Neutrophil (primary cell): ENCODE measurements at regions not wholly inside any gene's neighbourhood (a gene's known extent, or its start where the extent isn't known, plus 50 kb on each side); places are given as distances from the start of the nearest gene placed in this dataset.

Source experiments
- H3K27ac ChIP-seq: fragments of 200-600 bp; sonication (generic); 2 replicates; pipeline ENCODE4 v1.5.1; 2016; ENCODE audit warnings: mild to moderate bottlenecking, moderate library complexity
- H3K27me3 ChIP-seq: fragments of 200-600 bp; sonication (generic); 2 replicates; pipeline ENCODE4 v1.6.0; 2016; ENCODE audit warnings: mild to moderate bottlenecking
- H3K36me3 ChIP-seq: fragments of 200-600 bp; sonication (generic); 2 replicates; pipeline ENCODE4 v1.5.1; 2017
- H3K4me1 ChIP-seq, 2 experiments: fragments of 200-600 bp in 1 of 2; sonication (generic) in 1 of 2; 1 replicate in 1 of 2; 2 replicates in 1 of 2; pipeline versions ENCODE4 v1.5.1 to v1.6.1; 2013 to 2016; ENCODE audit warnings: low read depth in 1 of 2, low read length in 1 of 2, mild to moderate bottlenecking in 1 of 2, moderate library complexity in 1 of 2; ENCODE audit not compliant: control insufficient read depth in 1 of 2, insufficient read depth in 1 of 2
- H3K4me3 ChIP-seq, 2 experiments: fragments of 200-600 bp in 1 of 2; sonication (generic) in 1 of 2; 1 replicate in 1 of 2; 2 replicates in 1 of 2; pipeline ENCODE4 v1.5.1; 2013 to 2016; ENCODE audit warnings: low read depth in 1 of 2, low read length in 1 of 2, mild to moderate bottlenecking in 1 of 2, moderate library complexity in 1 of 2
- H3K9me3 ChIP-seq: fragments of 200-600 bp; sonication (generic); 2 replicates; pipeline ENCODE4 v1.5.1; 2016
- CTCF ChIP-seq: fragments of 200-600 bp; sonication (generic); IDR thresholded peaks from 2 replicates; pipeline ENCODE4 v1.5.1; 2016; ENCODE audit warnings: antibody characterized with exemption

GRCh38 chr5:124057724-124058231 lies 545.8 kb downstream of the CSNK1G3 start:
- TF ChIP-seq CTCF = no peak
- Histone ChIP-seq H3K27ac (no peak overlapping the region), H3K27me3 (no peaks in the 10 kb centered on the region), H3K9me3 (no peaks in the 10 kb centered on the region), H3K36me3 (no peaks in the 10 kb centered on the region), H3K4me3 (no peak overlapping the region), H3K4me1 (peaks cover 0 to 4% of the 10 kb centered on the region in 2 experiments)

GRCh38 chr5:124056991-124057723 lies 545.2 kb downstream of the CSNK1G3 start:
- Histone ChIP-seq H3K27ac (no peak overlapping the region), H3K36me3 (no peaks in the 10 kb centered on the region), H3K27me3 (no peaks in the 10 kb centered on the region), H3K4me1 (peaks cover 0 to 4% of the 10 kb centered on the region in 2 experiments), H3K9me3 (no peaks in the 10 kb centered on the region), H3K4me3 (no peak overlapping the region)
- no peak for TF ChIP-seq CTCF

GRCh38 chr5:124056326-124056990 lies 544.5 kb downstream of the CSNK1G3 start:
- TF ChIP-seq CTCF = no peak

GRCh38 chr5:124055751-124056150 lies 543.8 kb downstream of the CSNK1G3 start:
- H3K9me3 ChIP-seq = no peaks in the 10 kb centered on the region
- no peaks in the 10 kb centered on the region for H3K36me3 ChIP-seq
- no peak overlapping the region for H3K27ac ChIP-seq
- no peaks in the 10 kb centered on the region for H3K27me3 ChIP-seq
- TF ChIP-seq CTCF = no peak
- no peak overlapping the region for H3K4me3 ChIP-seq
- H3K4me1 ChIP-seq = peaks cover 0 to 4% of the 10 kb centered on the region in 2 experiments

More at GRCh38 chr5:124056326-124056990, 544.5 kb downstream of the CSNK1G3 start:
- Histone ChIP-seq H3K36me3 (no peaks in the 10 kb centered on the region), H3K27me3 (no peaks in the 10 kb centered on the region), H3K9me3 (no peaks in the 10 kb centered on the region), H3K27ac (no peak overlapping the region), H3K4me1 (peaks cover 0 to 4% of the 10 kb centered on the region in 2 experiments), H3K4me3 (no peak overlapping the region)

GRCh38 chr5:124054564-124054963 lies 542.6 kb downstream of the CSNK1G3 start:
- Histone ChIP-seq H3K9me3 (no peaks in the 10 kb centered on the region), H3K27me3 (no peaks in the 10 kb centered on the region), H3K4me1 (peaks cover 0 to 4% of the 10 kb centered on the region in 2 experiments), H3K27ac (no peak overlapping the region), H3K36me3 (no peaks in the 10 kb centered on the region), H3K4me3 (no peak overlapping the region)
- no peak for TF ChIP-seq CTCF
